ENCODE measurements at regions not wholly inside any gene's neighbourhood (a gene's known extent, or its start where the extent isn't known, plus 50 kb on each side); places are given as distances from the start of the nearest gene placed in this dataset.

DNA sequence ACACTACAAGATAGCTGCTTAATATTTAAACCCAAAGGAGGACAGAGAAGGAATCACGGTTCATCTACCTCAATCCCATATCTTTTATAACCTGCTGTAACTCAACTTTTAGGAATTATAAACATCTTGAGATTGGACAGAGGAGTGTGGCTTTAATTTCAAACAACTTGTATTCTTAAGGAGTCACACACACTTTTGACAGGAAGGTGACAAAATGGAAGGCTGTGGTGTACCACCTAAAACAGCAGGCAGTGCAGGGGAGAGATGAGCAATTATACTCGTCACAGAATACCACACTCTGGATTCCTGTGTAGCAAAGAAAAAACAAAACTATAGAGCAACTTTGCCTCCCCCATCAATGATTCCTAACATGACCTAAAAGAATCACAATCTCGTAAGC, 194.8 kb downstream of the ZEB2 start:
- TF ChIP-seq, protein P1, sequence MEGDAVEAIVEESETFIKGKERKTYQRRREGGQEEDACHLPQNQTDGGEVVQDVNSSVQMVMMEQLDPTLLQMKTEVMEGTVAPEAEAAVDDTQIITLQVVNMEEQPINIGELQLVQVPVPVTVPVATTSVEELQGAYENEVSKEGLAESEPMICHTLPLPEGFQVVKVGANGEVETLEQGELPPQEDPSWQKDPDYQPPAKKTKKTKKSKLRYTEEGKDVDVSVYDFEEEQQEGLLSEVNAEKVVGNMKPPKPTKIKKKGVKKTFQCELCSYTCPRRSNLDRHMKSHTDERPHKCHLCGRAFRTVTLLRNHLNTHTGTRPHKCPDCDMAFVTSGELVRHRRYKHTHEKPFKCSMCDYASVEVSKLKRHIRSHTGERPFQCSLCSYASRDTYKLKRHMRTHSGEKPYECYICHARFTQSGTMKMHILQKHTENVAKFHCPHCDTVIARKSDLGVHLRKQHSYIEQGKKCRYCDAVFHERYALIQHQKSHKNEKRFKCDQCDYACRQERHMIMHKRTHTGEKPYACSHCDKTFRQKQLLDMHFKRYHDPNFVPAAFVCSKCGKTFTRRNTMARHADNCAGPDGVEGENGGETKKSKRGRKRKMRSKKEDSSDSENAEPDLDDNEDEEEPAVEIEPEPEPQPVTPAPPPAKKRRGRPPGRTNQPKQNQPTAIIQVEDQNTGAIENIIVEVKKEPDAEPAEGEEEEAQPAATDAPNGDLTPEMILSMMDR (IDR thresholded peaks at IDR 0.05; ENCODE audit: insufficient read depth, low read length, poor library complexity, severe bottlenecking): no peak
- TF ChIP-seq EZH2phosphoT487 (conservative IDR thresholded peaks at IDR 0.05; ENCODE audit: low read length): no peak

All from SU-DHL-6 (cell line).